Keratinocyte (primary cell): ENCODE measurements at regions not wholly inside any gene's neighbourhood (a gene's known extent, or its start where the extent isn't known, plus 50 kb on each side); places are given as distances from the start of the nearest gene placed in this dataset.

Experiments
- CTCF ChIP-seq, 3 experiments: IDR thresholded peaks in 1 of 3; conservative IDR thresholded peaks in 1 of 3; optimal IDR thresholded peaks in 1 of 3; 2 replicates in 2 of 3; 3 replicates in 1 of 3; pipeline versions ENCODE3 to v1.5.1; 2011; ENCODE audit warnings: low read length in 3 of 3, mild to moderate bottlenecking in 3 of 3, moderate library complexity in 2 of 3, control low read depth in 1 of 3, inconsistent platforms in 1 of 3; ENCODE audit not compliant: insufficient read depth in 2 of 3; ENCODE audit errors: extremely low read depth in 1 of 3
- EZH2 ChIP-seq: IDR thresholded peaks from one replicate; pipeline ENCODE4 v1.6.1; 2012; ENCODE audit warnings: inconsistent platforms, mild to moderate bottlenecking, low read length, moderate library complexity

- TF ChIP-seq CTCF (optimal IDR thresholded peaks at IDR 0.05 in 1 of 3, IDR thresholded peaks at IDR 0.05 in 1 of 3, conservative IDR thresholded peaks at IDR 0.05 in 1 of 3; ENCODE audit: extremely low read depth in 1 of 3, insufficient read depth in 2 of 3, low read length in 3 of 3): no peak
- no peak for TF ChIP-seq EZH2
Observed at GRCh38 chr6:126660376-126660775, 320.5 kb downstream of the CENPW start.
